NCI-H1436 (cell line): ENCODE measurements at regions not wholly inside any gene's neighbourhood (a gene's known extent, or its start where the extent isn't known, plus 50 kb on each side); places are given as distances from the start of the nearest gene placed in this dataset.
"Not testable (repeated sequence)": the region's sequence is repeated elsewhere in the genome, so short reads cannot be mapped to it uniquely, and the experiment has no call there.

Experiments
- DNase-seq: peaks from one replicate; lab custom pipeline; 2025; lab: John Stamatoyannopoulos, UW

GRCh38 chr13:22825186-22825585, 355.6 kb upstream of the SGCG start:
- no peak for DNase-seq

DNA sequence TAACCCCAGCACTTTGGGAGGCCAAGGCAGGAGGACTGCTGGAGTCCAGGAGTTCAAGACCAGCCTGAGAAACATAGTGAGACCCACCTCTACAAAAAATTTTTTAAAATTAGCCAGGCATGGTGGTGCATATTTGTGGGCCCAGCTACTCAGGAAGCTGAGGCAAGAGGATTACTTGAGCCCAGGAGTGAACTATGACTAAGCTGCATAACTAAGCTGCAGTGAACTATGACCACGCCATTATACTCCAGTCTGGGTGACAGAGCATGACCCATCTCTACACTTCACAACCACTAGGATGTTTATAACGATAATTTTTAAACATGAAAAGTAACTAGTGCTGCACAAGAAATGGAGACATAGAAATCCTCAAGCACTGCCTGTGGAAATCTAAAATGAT, 352.7 kb upstream of the SGCG start:
- no peak for DNase-seq

GRCh38 chr13:22836475-22836874, 344.3 kb upstream of the SGCG start:
- DNase-seq, result no peak

DNA sequence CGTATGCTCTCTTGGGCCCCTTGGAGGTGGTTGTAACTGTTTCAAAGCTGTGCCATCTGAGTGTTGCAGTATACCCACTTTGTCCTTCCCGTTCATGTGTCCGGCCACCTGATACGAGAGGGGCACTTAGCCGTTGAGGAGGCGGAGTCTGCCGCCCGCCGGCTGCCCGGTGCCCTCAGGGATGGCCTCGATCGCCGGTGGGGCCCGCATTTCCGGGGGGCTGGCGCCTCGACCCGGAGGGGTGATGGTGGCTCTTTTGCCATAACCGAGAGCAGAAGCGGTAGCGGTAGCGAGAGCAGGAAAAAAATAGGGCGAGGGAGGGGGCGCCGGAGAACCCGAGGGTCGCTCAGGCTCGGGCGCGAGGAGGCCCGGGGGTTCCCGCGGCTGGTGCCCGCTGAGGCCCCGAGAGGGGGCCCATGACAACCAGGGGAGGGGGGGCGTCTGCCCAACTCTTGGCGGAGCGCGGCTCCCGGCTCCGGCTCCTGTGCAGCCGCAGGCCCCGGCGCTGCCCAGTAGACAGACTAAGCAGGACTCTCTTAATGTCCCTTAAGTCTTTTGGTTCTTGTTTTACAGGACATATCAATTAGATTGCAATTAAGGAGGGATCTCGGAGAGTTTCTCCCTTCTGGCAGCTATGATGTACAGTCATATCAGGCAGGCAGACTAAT, 342.7 kb upstream of the SGCG start:
- no peak for DNase-seq

- DNase-seq, result no peak
Observed at GRCh38 chr13:22839603-22840530, 340.9 kb upstream of the SGCG start.

GRCh38 chr13:22846551-22846950, 334.2 kb upstream of the SGCG start:
- no peak for DNase-seq

GRCh38 chr13:22848539-22849052, 332.2 kb upstream of the SGCG start:
- DNase-seq, result no peak

DNA sequence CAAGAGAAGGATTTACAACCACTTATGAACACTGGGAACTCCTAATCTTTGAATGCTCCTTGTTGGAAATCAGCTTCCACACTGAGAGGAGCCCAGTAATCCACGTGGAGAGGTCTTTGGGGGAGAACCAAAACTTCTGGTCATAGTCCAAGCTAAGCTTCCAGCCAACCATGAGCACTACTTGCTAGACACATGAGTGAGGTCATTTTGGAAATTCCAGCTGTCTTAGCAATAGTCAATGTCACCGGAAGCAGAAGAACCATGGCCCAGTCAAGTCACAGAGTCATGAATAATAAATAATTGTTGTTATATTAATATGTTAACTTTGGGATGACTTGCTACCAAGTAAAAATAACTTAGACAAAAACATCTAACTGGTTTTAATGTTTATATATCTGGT, 324.9 kb upstream of the SGCG start:
- no peak for DNase-seq

GRCh38 chr13:22858980-22859379, 321.8 kb upstream of the SGCG start:
- not testable (repeated sequence) for DNase-seq

GRCh38 chr13:22859411-22859810, 321.4 kb upstream of the SGCG start:
- DNase-seq, result not testable (repeated sequence)

DNA sequence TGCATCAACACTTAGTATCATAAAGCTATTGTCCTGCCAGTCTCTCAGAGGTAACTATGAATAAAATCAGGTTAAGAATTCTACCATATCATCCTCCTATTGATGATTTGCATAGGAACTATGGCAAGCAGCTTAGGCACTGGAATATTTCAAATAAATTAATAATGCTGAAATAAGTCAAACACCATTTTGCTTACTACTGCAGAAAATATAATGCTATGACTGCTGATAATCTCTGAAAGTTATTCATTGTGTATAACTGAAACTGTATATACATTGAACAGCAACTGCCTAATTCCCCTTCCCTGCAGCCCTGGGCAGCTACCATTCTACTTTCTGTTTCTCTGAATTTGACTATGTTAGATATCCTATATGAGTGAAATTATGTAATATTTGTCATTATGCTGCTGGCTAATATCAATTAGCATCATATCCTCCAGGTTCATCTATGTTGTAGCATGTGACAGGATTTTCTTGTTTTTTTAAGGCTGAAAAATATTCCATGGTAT, 318.8 kb upstream of the SGCG start:
- DNase-seq, result no peak

GRCh38 chr13:22862478-22862877, 318.3 kb upstream of the SGCG start:
- DNase-seq, result no peak

- no peak for DNase-seq
Observed at GRCh38 chr13:22866221-22866620, 314.6 kb upstream of the SGCG start.

DNA sequence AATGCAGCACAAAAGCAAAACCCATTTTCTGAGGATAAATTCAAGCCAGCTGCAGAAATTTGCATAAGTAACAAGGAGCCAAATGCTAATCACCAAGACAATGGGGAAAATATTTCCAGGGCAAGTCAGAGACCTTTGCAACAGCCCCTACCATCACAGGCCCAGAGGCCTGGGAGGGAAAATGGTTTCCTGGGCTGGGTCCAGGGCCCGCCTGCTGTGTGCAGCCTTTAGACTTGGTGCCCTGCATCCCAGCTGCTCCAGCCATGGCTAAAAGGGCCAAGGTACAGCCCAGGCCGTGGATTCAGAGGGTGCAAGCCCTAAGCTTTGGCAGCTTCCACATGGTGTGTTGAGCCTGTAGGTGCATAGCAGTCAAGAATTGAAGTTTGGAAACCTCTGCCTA, 309.5 kb upstream of the SGCG start:
- no peak for DNase-seq

DNA sequence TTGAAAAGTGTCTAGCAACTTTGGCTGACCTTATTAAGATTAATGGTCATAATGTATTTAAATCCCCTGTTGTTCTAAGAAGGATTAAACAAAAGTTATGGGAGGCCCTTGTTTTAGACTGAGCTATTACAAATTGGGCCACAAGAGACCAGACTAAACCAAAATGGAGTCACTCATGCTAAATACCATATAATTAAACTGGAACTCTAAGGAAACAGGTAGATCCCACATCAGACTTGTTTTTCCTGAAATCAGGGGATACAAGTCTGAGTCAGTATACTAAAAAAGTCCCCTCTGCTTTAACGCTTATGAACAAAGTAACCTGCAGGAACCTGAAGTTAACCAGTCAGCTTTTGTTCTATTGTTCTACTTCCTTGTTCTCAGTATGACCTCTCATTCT, 305.9 kb upstream of the SGCG start:
- no peak for DNase-seq

- no peak for DNase-seq
Observed at GRCh38 chr13:22877421-22877820, 303.4 kb upstream of the SGCG start.

DNA sequence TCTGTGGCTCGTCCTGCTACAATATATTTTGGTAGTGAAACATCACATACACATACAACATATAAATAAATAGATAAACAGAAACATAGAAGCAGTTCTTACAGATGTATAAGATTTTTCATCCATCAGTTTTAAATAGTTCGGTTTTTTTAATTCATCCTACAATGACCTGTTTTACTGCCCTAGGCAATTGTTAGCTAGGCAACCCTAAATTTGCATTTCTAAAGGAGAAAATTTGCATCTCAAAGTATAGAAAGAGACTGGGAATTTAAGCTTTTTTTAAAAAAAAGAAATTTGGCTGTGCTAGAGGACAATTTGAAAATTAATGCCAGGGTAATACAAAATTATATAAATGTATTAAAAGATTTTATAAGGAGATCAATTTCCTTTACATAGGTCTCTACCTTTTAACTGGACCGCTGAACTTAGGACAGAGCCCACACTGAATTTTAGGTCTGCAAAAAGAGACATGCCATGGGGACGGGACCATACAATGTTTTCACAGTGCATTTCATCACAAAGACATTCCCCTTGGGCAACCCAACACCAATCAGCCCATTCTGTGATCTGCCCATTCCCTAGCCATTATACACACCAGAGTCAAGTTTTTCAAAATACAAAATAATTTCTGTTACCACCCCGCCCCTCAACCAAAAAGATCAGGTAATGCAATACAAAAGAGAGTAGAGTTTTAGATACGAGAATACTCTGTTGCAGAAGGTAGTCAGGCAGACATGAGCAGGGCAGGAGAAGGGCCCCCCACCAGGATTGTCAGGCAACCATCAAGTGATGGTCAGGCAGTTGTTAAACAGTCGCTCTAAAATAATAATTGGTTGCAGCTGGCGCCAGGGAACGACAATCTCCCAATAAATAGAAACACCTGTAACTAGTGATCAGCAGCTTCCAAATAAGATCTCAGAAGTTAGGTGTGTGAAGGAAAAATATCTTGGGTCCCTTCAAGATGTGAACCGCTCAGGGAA, 299.7 kb upstream of the SGCG start:
- DNase-seq, result no peak

- not testable (repeated sequence) for DNase-seq
Observed at GRCh38 chr13:22881721-22882608, 298.8 kb upstream of the SGCG start.

- no peak for DNase-seq
Observed at GRCh38 chr13:22883262-22883840, 297.4 kb upstream of the SGCG start.

- no peak for DNase-seq
Observed at GRCh38 chr13:22883956-22884355, 296.8 kb upstream of the SGCG start.
